ENCODE measurements at regions not wholly inside any gene's neighbourhood (a gene's known extent, or its start where the extent isn't known, plus 50 kb on each side); places are given as distances from the start of the nearest gene placed in this dataset.

DNA sequence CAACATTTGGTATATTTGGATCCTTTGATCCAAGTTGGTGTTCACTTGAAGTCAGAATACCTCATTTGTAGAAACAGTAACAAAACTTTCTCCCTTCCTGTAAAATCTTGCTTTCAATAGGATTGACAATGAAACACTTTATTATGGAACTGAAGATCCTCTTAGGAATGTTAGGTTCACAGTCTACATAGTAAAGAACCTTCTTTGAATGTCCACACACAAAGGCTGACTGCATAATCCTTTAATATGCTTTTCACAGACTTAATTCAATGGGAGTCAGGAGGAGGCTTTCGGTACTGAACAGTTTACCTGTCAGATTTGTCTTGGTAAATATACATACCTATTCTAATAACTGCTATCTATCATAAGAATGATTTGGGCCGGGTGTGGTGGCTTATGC, 188.5 kb downstream of the SPRY1 start:
- TF ChIP-seq, protein P1, sequence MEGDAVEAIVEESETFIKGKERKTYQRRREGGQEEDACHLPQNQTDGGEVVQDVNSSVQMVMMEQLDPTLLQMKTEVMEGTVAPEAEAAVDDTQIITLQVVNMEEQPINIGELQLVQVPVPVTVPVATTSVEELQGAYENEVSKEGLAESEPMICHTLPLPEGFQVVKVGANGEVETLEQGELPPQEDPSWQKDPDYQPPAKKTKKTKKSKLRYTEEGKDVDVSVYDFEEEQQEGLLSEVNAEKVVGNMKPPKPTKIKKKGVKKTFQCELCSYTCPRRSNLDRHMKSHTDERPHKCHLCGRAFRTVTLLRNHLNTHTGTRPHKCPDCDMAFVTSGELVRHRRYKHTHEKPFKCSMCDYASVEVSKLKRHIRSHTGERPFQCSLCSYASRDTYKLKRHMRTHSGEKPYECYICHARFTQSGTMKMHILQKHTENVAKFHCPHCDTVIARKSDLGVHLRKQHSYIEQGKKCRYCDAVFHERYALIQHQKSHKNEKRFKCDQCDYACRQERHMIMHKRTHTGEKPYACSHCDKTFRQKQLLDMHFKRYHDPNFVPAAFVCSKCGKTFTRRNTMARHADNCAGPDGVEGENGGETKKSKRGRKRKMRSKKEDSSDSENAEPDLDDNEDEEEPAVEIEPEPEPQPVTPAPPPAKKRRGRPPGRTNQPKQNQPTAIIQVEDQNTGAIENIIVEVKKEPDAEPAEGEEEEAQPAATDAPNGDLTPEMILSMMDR (IDR thresholded peaks at IDR 0.05; ENCODE audit: poor library complexity, severe bottlenecking), result no peak
- no peak for TF ChIP-seq POLR2AphosphoS5 (IDR thresholded peaks at IDR 0.05)
- TF ChIP-seq EP300 (conservative IDR thresholded peaks at IDR 0.05; ENCODE audit: poor library complexity, severe bottlenecking), result no peak
- TF ChIP-seq EZH2 (IDR thresholded peaks at IDR 0.05; ENCODE audit: borderline replicate concordance, insufficient read depth, low read length, poor library complexity, severe bottlenecking), result no peak
- TF ChIP-seq, protein P2, sequence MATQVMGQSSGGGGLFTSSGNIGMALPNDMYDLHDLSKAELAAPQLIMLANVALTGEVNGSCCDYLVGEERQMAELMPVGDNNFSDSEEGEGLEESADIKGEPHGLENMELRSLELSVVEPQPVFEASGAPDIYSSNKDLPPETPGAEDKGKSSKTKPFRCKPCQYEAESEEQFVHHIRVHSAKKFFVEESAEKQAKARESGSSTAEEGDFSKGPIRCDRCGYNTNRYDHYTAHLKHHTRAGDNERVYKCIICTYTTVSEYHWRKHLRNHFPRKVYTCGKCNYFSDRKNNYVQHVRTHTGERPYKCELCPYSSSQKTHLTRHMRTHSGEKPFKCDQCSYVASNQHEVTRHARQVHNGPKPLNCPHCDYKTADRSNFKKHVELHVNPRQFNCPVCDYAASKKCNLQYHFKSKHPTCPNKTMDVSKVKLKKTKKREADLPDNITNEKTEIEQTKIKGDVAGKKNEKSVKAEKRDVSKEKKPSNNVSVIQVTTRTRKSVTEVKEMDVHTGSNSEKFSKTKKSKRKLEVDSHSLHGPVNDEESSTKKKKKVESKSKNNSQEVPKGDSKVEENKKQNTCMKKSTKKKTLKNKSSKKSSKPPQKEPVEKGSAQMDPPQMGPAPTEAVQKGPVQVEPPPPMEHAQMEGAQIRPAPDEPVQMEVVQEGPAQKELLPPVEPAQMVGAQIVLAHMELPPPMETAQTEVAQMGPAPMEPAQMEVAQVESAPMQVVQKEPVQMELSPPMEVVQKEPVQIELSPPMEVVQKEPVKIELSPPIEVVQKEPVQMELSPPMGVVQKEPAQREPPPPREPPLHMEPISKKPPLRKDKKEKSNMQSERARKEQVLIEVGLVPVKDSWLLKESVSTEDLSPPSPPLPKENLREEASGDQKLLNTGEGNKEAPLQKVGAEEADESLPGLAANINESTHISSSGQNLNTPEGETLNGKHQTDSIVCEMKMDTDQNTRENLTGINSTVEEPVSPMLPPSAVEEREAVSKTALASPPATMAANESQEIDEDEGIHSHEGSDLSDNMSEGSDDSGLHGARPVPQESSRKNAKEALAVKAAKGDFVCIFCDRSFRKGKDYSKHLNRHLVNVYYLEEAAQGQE (IDR thresholded peaks at IDR 0.05; ENCODE audit: borderline replicate concordance), result no peak

Data from neural cell (in vitro differentiated cells).